GM12878 (cell line): ENCODE measurements at regions not wholly inside any gene's neighbourhood (a gene's known extent, or its start where the extent isn't known, plus 50 kb on each side); places are given as distances from the start of the nearest gene placed in this dataset.

Source experiments
- ATAC-seq: fragments of 200-7000 bp; cut with Tn5 transposase; 3 replicates; pipeline ENCODE4 v1.9.1; 2020; ENCODE audit warnings: mild to moderate bottlenecking, moderate library complexity
- BruUV-seq: library from RNA; stranded (reverse); fragments of 400-500 nt; replicated peaks from 2 replicates; lab custom pipeline; 2021; lab: Mats Ljungman, UMichigan
- CTCF ChIA-PET: fragments of 300-600 bp; sonication (Branson Sonifier 250); formaldehyde crosslinking; extraction: SDS; loops from one replicate; lab custom pipeline; 2021; ENCODE audit warnings: inconsistent platforms; lab: Yijun Ruan, JAX
- POLR2A ChIA-PET: fragments of 350-600 bp; formaldehyde crosslinking; extraction: SDS; loops from one replicate; lab custom pipeline; 2021; ENCODE audit warnings: inconsistent platforms; lab: Charles Lee
- RAD21 ChIA-PET: fragments of 300-600 bp; sonication (Branson Sonifier 250); formaldehyde crosslinking; loops from one replicate; lab custom pipeline; 2023; ENCODE audit warnings: antibody characterized with exemption; ENCODE audit not compliant: unreplicated experiment; lab: Charles Lee
- SMC1A ChIA-PET: fragments of 300-600 bp; sonication (Branson Sonifier 250); formaldehyde crosslinking; loops from one replicate; lab custom pipeline; 2023; ENCODE audit not compliant: unreplicated experiment, uncharacterized antibody; lab: Charles Lee
- DNase-seq: peaks from one replicate; pipeline ENCODE4 v3.0.0-alpha.2; 2011; ENCODE audit warnings: low read depth, low spot score
- FAIRE-seq: peaks from 3 replicates; lab custom pipeline; 2011; peaks lifted over from hg19 to GRCh38; lab: Jason Lieb, UNC
- H2AFZ ChIP-seq: 2 replicates; pipeline ENCODE4 v1.6.0; 2011; ENCODE audit warnings: low read depth, low read length, control low read depth; ENCODE audit not compliant: control insufficient read depth
- H3K27ac ChIP-seq: 2 replicates; pipeline ENCODE4 v1.5.1; 2011; ENCODE audit warnings: control low read depth; ENCODE audit not compliant: control insufficient read depth, insufficient read depth
- H3K27me3 ChIP-seq, 2 experiments: replicated peaks in 1 of 2; 2 replicates each; pipeline versions ENCODE4 v1.6.0 to v1.6.1; 2011; ENCODE audit warnings: low read length in 1 of 2; ENCODE audit not compliant: control insufficient read depth in 2 of 2, insufficient read depth in 2 of 2
- H3K36me3 ChIP-seq, 2 experiments: 2 replicates each; pipeline ENCODE4 v1.5.1; 2011; ENCODE audit warnings: low read length in 1 of 2; ENCODE audit not compliant: control insufficient read depth in 2 of 2, insufficient read depth in 2 of 2
- H3K4me1 ChIP-seq: 2 replicates; pipeline ENCODE4 v1.6.1; 2011; ENCODE audit warnings: mild to moderate bottlenecking, low read length, moderate library complexity, mixed read lengths; ENCODE audit not compliant: control insufficient read depth, insufficient read depth
- H3K4me2 ChIP-seq: 2 replicates; pipeline ENCODE4 v1.6.0; 2011; ENCODE audit warnings: control low read depth; ENCODE audit not compliant: control insufficient read depth, insufficient read depth
- H3K4me3 ChIP-seq: fragments of 200-600 bp; sonication (generic); 2 replicates; pipeline ENCODE4 v1.5.1; 2016
- H3K79me2 ChIP-seq: 2 replicates; pipeline ENCODE4 v1.6.0; 2011; ENCODE audit warnings: low read length; ENCODE audit not compliant: control insufficient read depth, insufficient read depth
- H3K9ac ChIP-seq: 2 replicates; pipeline ENCODE4 v1.8.0; 2011; ENCODE audit warnings: low read length, control low read depth, mixed read lengths; ENCODE audit not compliant: control insufficient read depth, insufficient read depth
- H3K9me3 ChIP-seq: replicated peaks from 3 replicates; pipeline ENCODE4 v1.5.1; 2011; ENCODE audit warnings: mild to moderate bottlenecking, low read length; ENCODE audit not compliant: control insufficient read depth, insufficient read depth
- H4K20me1 ChIP-seq: 2 replicates; pipeline ENCODE4 v1.6.0; 2011; ENCODE audit not compliant: control insufficient read depth, insufficient read depth
- CEBPB ChIP-seq, 2 experiments: fragments of 150-350 bp in 1 of 2; IDR thresholded peaks; 2 replicates each; pipeline ENCODE4 v1.6.1; 2012 to 2014; ENCODE audit warnings: low read depth in 2 of 2, low read length in 2 of 2, borderline replicate concordance in 1 of 2, inconsistent platforms in 1 of 2
- CHD2 ChIP-seq: IDR thresholded peaks from 2 replicates; pipeline ENCODE4 v1.6.1; 2011; ENCODE audit warnings: low read depth, low read length, improper control_type of control experiment, borderline replicate concordance
- FOXK2 ChIP-seq: fragments of 450-650 bp; IDR thresholded peaks from 2 replicates; pipeline ENCODE4 v1.6.1; 2017; ENCODE audit warnings: mild to moderate bottlenecking, moderate library complexity
- KLF5 ChIP-seq: fragments of 450-650 bp; IDR thresholded peaks from 2 replicates; pipeline ENCODE4 v1.6.1; 2014; ENCODE audit warnings: mild to moderate bottlenecking; ENCODE audit not compliant: partially characterized antibody
- NFIC ChIP-seq: IDR thresholded peaks from 2 replicates; pipeline ENCODE4 v1.6.1; 2012; ENCODE audit warnings: low read depth, mild to moderate bottlenecking, inconsistent platforms, low read length, moderate library complexity
- NFXL1 ChIP-seq: fragments of 450-650 bp; IDR thresholded peaks from 2 replicates; pipeline ENCODE4 v1.6.1; 2017; ENCODE audit warnings: antibody characterized with exemption, mild to moderate bottlenecking, borderline replicate concordance
- RAD21 ChIP-seq: IDR thresholded peaks from 2 replicates; pipeline ENCODE4 v1.6.1; 2011; ENCODE audit warnings: mild to moderate bottlenecking, low read depth, low read length, moderate library complexity; ENCODE audit not compliant: insufficient read depth
- SUZ12 ChIP-seq: fragments of 200-600 bp; sonication (generic); IDR thresholded peaks from one replicate; pipeline ENCODE4 v1.6.1; 2018; ENCODE audit warnings: antibody characterized with exemption, mild to moderate bottlenecking; ENCODE audit not compliant: unreplicated experiment
- ZNF274 ChIP-seq: IDR thresholded peaks from one replicate; pipeline ENCODE4 v1.8.0; 2011; ENCODE audit not compliant: insufficient read length, insufficient read depth
- WGBS: methylation state at CpG from one replicate; pipeline ENCODE4 v1.1.6; 2016; ENCODE audit warnings: low lambda C conversion rate; ENCODE audit not compliant: insufficient replicate concordance, insufficient coverage; ENCODE audit errors: missing lambda C conversion rate; 5-methylcytosine and 5-hydroxymethylcytosine counted together
- in situ Hi-C: fragments of 300-500 bp; cut with MboI; formaldehyde crosslinking; loops from 9 replicates; pipeline ENCODE4 v1.14.3; 2018; ENCODE audit warnings: mixed read lengths
- intact Hi-C: fragments of 100-400 bp; cut with micrococcal nuclease; formaldehyde crosslinking; loops from one replicate; pipeline ENCODE4 v1.14.2; 2022; ENCODE audit not compliant: unreplicated experiment
- TF ChIP-seq, protein P1 (sequence below): fragments of 450-650 bp; formaldehyde crosslinking; IDR thresholded peaks from 2 replicates; pipeline ENCODE4 v1.4.0; 2022; ENCODE audit warnings: mild to moderate bottlenecking, moderate library complexity
- TF ChIP-seq, protein P2 (sequence below): fragments of 450-650 bp; IDR thresholded peaks from 2 replicates; pipeline ENCODE4 v1.6.1; 2017; ENCODE audit warnings: low read depth, mild to moderate bottlenecking, moderate library complexity
- TF ChIP-seq, protein P3 (sequence below): IDR thresholded peaks from 2 replicates; pipeline ENCODE4 v1.6.1; 2012; ENCODE audit warnings: low read depth, low read length, improper control_type of control experiment
- TF ChIP-seq, protein P4 (sequence below): fragments of 450-650 bp; IDR thresholded peaks from 2 replicates; pipeline ENCODE4 v1.6.1; 2017; ENCODE audit warnings: antibody characterized with exemption, mild to moderate bottlenecking, moderate library complexity

DNA sequence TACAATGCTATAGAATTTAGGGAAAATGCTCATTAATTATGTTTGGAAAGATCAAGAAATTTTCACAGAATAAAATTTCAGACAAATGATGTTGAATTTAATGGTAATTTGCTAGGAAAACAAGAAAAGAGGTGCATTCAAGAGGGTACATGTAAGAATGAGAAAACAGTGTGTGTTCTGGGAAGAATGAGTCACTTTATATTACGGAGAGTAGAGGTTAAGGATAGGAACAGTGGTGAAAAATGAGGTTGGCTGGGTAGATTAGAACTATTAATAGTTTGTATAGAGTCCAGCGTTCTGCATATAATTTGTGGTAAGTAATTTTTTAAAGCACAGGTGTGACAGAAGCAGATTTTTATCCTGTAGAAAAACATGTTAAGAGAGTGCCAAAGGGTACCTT lies 336.7 kb upstream of the MBL2 start:
- Histone ChIP-seq H2AFZ (no peak overlapping the region), H3K4me3 (no peak overlapping the region), H3K9me3 (no peaks in the 10 kb centered on the region), H3K79me2 (no peaks in the 10 kb centered on the region), H3K27me3 (no peaks in the 10 kb centered on the region; a peak in 1 of 4 replicates), H3K36me3 (no peaks in the 10 kb centered on the region), H3K27ac (no peak overlapping the region), H3K9ac (no peak overlapping the region), H3K4me1 (no peaks in the 10 kb centered on the region), H4K20me1 (no peaks in the 10 kb centered on the region), H3K4me2 (no peak overlapping the region)
- ChIA-PET POLR2A (no interaction called here), RAD21 (interaction anchor here (1.2 kb wide), 1 partner anchor 39 kb away, joined by 3 read pairs; no protein-coding TSS in a partner anchor), CTCF (no interaction called here), SMC1A (no interaction called here)
- BruUV-seq: no TSS peak
- in situ Hi-C loops: no loop called here
- ATAC-seq: no peak
- intact Hi-C loops: no loop called here
- FAIRE-seq: no peak
- TF ChIP-seq CHD2: no peak
- TF ChIP-seq, protein P1, sequence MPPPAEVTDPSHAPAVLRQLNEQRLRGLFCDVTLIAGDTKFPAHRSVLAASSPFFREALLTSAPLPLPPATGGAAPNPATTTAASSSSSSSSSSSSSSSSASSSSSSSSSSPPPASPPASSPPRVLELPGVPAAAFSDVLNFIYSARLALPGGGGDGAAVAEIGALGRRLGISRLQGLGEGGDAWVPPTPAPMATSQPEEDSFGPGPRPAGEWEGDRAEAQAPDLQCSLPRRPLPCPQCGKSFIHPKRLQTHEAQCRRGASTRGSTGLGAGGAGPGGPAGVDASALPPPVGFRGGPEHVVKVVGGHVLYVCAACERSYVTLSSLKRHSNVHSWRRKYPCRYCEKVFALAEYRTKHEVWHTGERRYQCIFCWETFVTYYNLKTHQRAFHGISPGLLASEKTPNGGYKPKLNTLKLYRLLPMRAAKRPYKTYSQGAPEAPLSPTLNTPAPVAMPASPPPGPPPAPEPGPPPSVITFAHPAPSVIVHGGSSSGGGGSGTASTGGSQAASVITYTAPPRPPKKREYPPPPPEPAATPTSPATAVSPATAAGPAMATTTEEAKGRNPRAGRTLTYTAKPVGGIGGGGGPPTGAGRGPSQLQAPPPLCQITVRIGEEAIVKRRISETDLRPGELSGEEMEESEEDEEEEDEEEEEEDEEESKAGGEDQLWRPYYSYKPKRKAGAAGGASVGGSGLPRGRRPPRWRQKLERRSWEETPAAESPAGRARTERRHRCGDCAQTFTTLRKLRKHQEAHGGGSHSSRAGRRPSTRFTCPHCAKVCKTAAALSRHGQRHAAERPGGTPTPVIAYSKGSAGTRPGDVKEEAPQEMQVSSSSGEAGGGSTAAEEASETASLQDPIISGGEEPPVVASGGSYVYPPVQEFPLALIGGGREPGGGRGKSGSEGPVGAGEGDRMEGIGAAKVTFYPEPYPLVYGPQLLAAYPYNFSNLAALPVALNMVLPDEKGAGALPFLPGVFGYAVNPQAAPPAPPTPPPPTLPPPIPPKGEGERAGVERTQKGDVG (CRISPR knock-in tag): no peak
- TF ChIP-seq, protein P2, sequence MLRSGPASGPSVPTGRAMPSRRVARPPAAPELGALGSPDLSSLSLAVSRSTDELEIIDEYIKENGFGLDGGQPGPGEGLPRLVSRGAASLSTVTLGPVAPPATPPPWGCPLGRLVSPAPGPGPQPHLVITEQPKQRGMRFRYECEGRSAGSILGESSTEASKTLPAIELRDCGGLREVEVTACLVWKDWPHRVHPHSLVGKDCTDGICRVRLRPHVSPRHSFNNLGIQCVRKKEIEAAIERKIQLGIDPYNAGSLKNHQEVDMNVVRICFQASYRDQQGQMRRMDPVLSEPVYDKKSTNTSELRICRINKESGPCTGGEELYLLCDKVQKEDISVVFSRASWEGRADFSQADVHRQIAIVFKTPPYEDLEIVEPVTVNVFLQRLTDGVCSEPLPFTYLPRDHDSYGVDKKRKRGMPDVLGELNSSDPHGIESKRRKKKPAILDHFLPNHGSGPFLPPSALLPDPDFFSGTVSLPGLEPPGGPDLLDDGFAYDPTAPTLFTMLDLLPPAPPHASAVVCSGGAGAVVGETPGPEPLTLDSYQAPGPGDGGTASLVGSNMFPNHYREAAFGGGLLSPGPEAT: no peak
- TF ChIP-seq KLF5: no peak
- TF ChIP-seq SUZ12: no peak
- no peak for TF ChIP-seq NFIC
- no peak for TF ChIP-seq CEBPB (IDR thresholded peaks at IDR 0.05; ENCODE audit: borderline replicate concordance in 1 of 2, low read depth in 2 of 2, low read length in 2 of 2)
- TF ChIP-seq, protein P3, sequence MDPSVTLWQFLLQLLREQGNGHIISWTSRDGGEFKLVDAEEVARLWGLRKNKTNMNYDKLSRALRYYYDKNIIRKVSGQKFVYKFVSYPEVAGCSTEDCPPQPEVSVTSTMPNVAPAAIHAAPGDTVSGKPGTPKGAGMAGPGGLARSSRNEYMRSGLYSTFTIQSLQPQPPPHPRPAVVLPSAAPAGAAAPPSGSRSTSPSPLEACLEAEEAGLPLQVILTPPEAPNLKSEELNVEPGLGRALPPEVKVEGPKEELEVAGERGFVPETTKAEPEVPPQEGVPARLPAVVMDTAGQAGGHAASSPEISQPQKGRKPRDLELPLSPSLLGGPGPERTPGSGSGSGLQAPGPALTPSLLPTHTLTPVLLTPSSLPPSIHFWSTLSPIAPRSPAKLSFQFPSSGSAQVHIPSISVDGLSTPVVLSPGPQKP: no peak
- TF ChIP-seq, protein P4, sequence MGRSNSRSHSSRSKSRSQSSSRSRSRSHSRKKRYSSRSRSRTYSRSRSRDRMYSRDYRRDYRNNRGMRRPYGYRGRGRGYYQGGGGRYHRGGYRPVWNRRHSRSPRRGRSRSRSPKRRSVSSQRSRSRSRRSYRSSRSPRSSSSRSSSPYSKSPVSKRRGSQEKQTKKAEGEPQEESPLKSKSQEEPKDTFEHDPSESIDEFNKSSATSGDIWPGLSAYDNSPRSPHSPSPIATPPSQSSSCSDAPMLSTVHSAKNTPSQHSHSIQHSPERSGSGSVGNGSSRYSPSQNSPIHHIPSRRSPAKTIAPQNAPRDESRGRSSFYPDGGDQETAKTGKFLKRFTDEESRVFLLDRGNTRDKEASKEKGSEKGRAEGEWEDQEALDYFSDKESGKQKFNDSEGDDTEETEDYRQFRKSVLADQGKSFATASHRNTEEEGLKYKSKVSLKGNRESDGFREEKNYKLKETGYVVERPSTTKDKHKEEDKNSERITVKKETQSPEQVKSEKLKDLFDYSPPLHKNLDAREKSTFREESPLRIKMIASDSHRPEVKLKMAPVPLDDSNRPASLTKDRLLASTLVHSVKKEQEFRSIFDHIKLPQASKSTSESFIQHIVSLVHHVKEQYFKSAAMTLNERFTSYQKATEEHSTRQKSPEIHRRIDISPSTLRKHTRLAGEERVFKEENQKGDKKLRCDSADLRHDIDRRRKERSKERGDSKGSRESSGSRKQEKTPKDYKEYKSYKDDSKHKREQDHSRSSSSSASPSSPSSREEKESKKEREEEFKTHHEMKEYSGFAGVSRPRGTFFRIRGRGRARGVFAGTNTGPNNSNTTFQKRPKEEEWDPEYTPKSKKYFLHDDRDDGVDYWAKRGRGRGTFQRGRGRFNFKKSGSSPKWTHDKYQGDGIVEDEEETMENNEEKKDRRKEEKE: no peak
- no peak for TF ChIP-seq ZNF274
- TF ChIP-seq FOXK2: no peak
- TF ChIP-seq NFXL1: no peak
- no peak for TF ChIP-seq RAD21
- 42% methylated on average over 2 of the region's 2 CpGs for WGBS
- DNase-seq: no peak
